GM19452 (cell line): ENCODE measurements at regions not wholly inside any gene's neighbourhood (a gene's known extent, or its start where the extent isn't known, plus 50 kb on each side); places are given as distances from the start of the nearest gene placed in this dataset.
"Not testable (repeated sequence)": the region's sequence is repeated elsewhere in the genome, so short reads cannot be mapped to it uniquely, and the experiment has no call there.

Experiments used
- ATAC-seq: cut with Tn5 transposase; IDR thresholded peaks from one replicate; pipeline ENCODE4 v1.9.1; 2021; ENCODE audit not compliant: unreplicated experiment

- no peak for ATAC-seq
These were observed 380.8 kb upstream of the SPRY2 start for GRCh38 chr13:80721689-80722088.

GRCh38 chr13:80718970-80719369, 378.0 kb upstream of the SPRY2 start:
- no peak for ATAC-seq

DNA sequence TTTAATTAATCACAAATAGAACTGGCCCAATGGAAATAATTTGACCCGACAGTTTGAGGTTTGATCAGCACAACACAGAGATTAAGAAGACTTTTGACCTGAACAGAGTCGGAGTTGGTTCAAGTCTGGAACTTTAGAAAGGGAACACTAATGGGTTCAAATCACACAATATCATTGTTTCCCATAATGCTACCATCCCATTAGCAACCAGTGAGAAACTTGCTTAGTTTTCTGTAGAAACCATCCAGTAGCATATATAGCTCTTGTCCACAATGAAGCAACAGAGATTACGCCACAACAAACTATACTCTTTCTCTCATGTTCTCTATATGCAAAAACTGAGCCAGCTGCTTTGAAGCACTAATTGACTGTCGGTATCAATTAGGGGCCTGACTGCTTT, 376.9 kb upstream of the SPRY2 start:
- ATAC-seq: no peak

DNA sequence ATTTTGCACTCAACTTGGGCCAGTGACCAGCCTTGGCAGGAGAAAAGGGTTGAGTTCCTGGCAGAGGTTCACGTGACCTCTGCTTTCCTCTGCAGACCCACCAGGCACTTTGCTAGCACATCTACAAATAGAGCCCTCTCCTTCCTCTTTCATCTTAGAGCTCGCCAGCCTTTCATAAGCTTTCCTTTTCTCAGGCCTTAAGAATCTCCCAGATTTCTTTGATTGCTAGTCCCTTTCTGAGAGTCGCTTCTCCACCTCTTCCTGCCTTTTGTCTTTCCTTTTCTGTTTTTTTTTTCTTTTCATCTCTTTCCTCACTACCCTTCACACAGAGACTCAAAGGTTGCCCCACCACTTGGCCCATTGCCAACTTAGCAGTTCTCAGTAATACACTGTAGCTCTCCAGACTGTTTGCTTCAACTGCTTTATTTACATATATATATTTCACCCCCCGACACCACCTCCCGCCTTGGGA, 375.7 kb upstream of the SPRY2 start:
- no peak for ATAC-seq

- ATAC-seq: no peak
These were observed 371.1 kb upstream of the SPRY2 start for GRCh38 chr13:80712026-80712425.

DNA sequence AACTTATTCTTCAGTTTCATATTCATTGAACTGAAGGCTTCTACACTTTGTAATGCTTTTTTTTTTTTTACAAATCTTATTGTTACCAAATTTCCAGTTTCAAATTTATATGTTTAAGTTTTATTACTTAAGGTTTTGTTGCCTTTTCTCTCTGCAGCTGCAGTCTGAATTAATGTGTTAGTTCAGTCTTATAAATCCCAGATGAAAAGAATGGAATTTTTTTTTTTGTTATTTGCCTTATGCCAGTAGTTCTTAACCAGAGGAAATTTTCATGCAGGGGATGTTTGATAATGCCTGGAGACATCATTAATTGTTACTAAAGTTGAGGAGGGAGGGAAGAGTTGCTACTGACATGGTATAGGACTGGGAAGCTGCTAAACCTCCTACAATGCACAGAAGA, 367.9 kb upstream of the SPRY2 start:
- ATAC-seq: no peak

DNA sequence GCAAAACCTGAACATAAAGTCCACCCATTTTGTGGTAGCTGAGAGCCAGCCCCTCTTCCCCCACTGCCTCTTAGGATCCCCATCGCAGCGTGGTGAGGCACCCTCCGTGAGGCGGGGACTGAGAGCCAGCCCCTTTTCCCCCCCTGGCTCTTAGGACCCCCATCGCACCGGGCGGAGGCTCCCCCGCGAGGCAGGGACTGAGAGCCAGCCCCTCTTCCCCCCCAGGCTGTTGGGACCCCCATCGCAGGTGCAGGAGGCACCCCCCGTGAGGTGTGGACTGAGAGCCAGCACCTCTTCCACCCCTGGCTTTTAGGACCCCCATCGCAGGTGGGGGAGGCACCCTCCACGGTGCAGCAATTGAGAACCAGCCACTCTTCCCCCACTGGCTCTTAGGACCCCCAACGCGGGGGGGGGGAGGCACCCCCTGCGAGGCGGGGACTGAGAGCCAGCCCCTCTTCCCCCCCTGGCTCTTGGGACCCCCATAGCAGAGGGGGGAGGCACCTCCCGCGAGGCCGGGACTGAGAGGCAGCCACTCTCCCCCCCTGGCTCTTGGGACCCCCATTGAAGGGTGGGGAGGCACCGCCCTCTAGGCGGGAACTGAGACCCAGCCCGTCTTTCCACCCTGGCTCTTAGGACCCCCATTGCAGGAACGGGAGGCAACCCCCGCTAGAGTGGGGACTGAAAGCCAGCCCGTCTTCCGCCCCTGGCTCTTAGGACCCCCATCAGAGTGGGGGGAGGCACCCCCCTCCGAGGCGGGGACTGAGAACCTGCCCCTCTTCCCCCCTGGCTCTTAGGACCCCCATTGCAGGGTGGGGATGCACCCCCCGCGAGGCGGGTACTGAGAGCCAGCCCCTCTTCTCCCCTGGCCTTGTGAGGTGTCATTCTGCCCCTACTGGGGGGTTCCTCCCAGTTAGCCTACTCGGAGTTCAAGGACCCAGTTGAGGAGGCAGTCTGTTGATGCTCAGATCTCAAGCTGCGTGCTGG, 366.4 kb upstream of the SPRY2 start:
- no peak for ATAC-seq

DNA sequence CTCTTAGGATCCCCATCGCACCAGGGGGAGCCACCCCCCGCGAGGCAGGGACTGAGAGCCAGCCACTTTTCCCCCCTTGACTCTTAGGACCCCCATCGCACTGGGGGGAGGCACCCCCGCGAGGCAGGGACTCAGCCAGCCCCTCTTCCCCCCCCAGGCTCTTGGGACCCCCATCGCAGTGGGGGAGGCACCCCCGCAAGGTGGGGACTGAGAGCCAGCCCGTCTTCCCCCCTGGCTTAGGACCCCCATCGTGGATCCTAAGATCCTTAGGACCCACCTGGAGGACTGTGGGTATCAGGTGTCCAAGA, 365.2 kb upstream of the SPRY2 start:
- ATAC-seq: no peak

- ATAC-seq: no peak
These were observed 364.6 kb upstream of the SPRY2 start for GRCh38 chr13:80705371-80706163.

DNA sequence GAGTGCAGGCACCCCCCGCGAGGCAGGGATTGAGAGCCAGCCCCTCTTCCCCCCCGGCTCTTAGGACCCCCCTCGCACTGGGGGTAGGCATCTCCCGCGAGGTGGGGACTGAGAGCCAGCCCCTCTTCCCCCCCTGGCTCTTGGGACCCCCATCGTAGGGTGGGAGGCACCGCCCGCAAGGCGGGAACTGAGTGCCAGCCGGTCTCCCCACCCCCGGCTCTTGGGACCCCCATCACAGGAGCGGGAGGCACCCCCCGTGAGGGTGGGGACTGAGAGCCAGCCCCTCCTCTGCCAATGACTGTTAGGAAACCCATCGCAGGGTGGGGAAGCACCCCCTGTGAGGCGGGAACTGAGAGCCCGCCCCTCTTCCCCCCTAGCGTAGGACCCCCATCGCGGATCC, 363.4 kb upstream of the SPRY2 start:
- no peak for ATAC-seq

- no peak for ATAC-seq
These were observed 354.9 kb upstream of the SPRY2 start for GRCh38 chr13:80695841-80696240.

DNA sequence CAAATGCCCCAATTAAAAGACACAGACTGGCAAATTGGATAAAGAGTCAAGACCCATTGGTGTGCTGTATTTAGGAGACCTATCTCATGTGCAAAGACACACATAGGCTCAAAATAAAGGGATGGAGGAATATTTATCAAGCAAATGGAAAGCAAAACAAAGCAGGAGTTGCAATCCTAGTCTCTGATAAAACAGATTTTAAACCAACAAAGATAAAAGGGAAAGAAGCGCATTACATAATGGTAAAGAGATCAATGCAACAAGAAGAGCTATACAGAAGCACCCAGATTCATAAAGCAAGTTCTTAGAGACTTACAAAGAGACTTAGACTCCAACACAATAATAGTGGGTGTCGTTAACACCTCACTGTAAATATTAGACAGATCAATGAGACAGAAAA, 350.9 kb upstream of the SPRY2 start:
- not testable (repeated sequence) for ATAC-seq

- no peak for ATAC-seq
These were observed 349.3 kb upstream of the SPRY2 start for GRCh38 chr13:80690208-80690607.

GRCh38 chr13:80688593-80688992, 347.7 kb upstream of the SPRY2 start:
- ATAC-seq: no peak

DNA sequence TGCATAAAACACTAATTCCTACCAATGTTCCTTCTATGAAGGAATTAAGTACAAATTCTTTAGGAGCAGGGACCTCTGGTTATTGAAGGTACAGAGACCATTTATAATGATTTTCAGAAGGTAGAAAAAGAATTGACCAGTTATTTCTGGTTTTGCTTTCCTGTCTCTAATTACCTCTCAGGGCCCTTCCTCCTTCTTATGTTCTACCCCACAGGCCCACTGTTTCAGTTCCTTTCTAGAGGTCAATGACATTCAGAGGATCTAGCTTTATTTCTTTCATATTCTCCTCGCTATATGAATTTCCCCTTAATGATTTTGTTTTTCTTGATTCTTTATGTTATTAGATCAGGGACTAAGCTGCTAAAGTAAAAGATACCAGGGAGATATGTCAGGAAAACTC, 345.0 kb upstream of the SPRY2 start:
- ATAC-seq: no peak

GRCh38 chr13:80684217-80684991, 343.5 kb upstream of the SPRY2 start:
- no peak for ATAC-seq

DNA sequence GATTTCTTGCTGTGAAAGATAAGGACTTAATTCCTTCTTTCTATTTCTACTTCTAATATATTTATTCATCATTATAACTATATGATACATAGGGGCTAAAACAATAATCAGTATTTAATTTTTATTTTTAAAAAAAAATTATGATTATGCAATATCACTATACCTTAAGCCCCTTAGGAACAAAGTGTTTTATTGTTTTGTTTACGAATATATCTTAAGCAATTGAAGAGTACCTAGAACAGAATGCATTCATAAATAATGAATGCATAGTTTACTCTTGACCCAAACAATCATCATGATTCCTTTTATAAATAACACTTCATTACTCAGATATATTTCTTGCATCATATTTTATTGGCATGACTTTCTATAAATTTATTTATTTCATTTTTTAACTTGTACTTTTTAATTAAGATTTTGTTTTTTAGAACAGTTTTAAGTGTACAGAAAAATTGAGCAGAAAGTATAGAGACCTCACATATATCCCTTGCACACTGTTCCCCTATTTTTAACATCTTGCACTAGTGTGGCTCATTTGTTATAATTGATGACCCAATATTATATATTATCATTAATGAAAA, 339.9 kb upstream of the SPRY2 start:
- no peak for ATAC-seq

GRCh38 chr13:80679423-80679822, 338.5 kb upstream of the SPRY2 start:
- no peak for ATAC-seq

- ATAC-seq: no peak
These were observed 336.3 kb upstream of the SPRY2 start for GRCh38 chr13:80677227-80677626.

DNA sequence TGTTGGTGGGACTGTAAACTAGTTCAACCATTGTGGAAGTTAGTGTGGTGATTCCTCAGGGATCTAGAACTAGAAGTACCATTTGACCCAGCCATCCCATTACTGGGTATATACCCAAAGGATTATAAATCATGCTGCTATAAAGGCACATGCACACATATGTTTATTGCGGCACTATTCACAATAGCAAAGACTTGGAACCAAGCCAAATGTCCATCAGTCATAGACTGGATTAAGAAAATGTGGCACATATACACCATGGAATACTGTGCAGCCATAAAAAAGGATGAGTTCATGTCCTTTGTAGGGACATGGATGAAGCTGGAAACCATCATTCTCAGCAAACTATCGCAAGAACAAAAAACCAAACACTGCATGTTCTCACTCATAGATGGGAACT, 334.5 kb upstream of the SPRY2 start:
- not testable (repeated sequence) for ATAC-seq

GRCh38 chr13:80671773-80672172, 330.8 kb upstream of the SPRY2 start:
- no peak for ATAC-seq
